SK-N-SH (cell line): ENCODE measurements at regions not wholly inside any gene's neighbourhood (a gene's known extent, or its start where the extent isn't known, plus 50 kb on each side); places are given as distances from the start of the nearest gene placed in this dataset.

Experiments used
- CTCF ChIA-PET: fragments of 300-600, 350-600 bp; formaldehyde crosslinking; extraction: SDS; loops from one replicate; lab custom pipeline; 2021; lab: Yijun Ruan, JAX
- POLR2A ChIA-PET: fragments of 350-600 bp; sonication (Branson Sonifier 250); formaldehyde crosslinking; extraction: SDS; loops from one replicate; lab custom pipeline; 2020; ENCODE audit warnings: antibody characterized with exemption, inconsistent platforms; lab: Yijun Ruan, JAX
- DNase-seq: peaks from one replicate; pipeline ENCODE4 v3.0.0; 2012
- H2AFZ ChIP-seq: fragments of 200-600 bp; sonication (generic); 2 replicates; pipeline ENCODE4 v1.8.1; 2016; ENCODE audit warnings: antibody characterized with exemption, mild to moderate bottlenecking, low read depth
- H3F3A ChIP-seq: fragments of 200-600 bp; sonication (generic); replicated peaks from 2 replicates; pipeline ENCODE3; 2016; ENCODE audit warnings: antibody characterized with exemption, mild to moderate bottlenecking; ENCODE audit not compliant: insufficient read depth
- H3K27ac ChIP-seq, 2 experiments: fragments of 200-500 bp in 1 of 2; fragments of 200-600 bp in 1 of 2; sonication (Bioruptor generic) in 1 of 2; sonication (generic), shearing (Covaris generic) in 1 of 2; 2 replicates each; pipeline versions ENCODE4 v1.5.1 to v1.6.1; 2014 to 2016; ENCODE audit warnings: low read depth in 2 of 2, inconsistent platforms in 1 of 2, low read length in 1 of 2, mild to moderate bottlenecking in 1 of 2, mixed read lengths in 1 of 2
- H3K27me3 ChIP-seq: fragments of 200-600 bp; sonication (generic), shearing (Covaris generic); 2 replicates; pipeline ENCODE4 v1.6.1; 2016; ENCODE audit warnings: mixed run types; ENCODE audit not compliant: insufficient read depth
- H3K36me3 ChIP-seq, 2 experiments: fragments of 200-500 bp in 1 of 2; fragments of 200-600 bp in 1 of 2; sonication (Bioruptor generic) in 1 of 2; sonication (generic) in 1 of 2; replicated peaks in 1 of 2; 2 replicates each; pipeline versions ENCODE3 to v1.5.1; 2014 to 2016; ENCODE audit warnings: low read length in 1 of 2, mild to moderate bottlenecking in 1 of 2; ENCODE audit not compliant: insufficient read depth in 2 of 2, control insufficient read depth in 1 of 2
- H3K4me1 ChIP-seq, 2 experiments: fragments of 200-500 bp in 1 of 2; fragments of 200-600 bp in 1 of 2; sonication (Bioruptor generic) in 1 of 2; sonication (generic), shearing (Covaris generic) in 1 of 2; 2 replicates each; pipeline versions ENCODE4 v1.5.1 to v1.6.1; 2014 to 2016; ENCODE audit warnings: low read depth in 1 of 2, low read length in 1 of 2, mixed run types in 1 of 2; ENCODE audit not compliant: insufficient read depth in 2 of 2, control insufficient read depth in 1 of 2
- H3K4me2 ChIP-seq: fragments of 200-600 bp; sonication (generic), shearing (Covaris generic); 2 replicates; pipeline ENCODE4 v1.6.1; 2017; ENCODE audit warnings: mixed run types
- H3K4me3 ChIP-seq, 2 experiments: fragments of 200-500 bp in 1 of 2; fragments of 200-600 bp in 1 of 2; sonication (Bioruptor generic) in 1 of 2; sonication (generic), shearing (Covaris generic) in 1 of 2; 2 replicates each; pipeline versions ENCODE4 v1.5.1 to v1.8.1; 2014 to 2016; ENCODE audit warnings: low read depth in 2 of 2, inconsistent platforms in 1 of 2, low read length in 1 of 2, mild to moderate bottlenecking in 1 of 2, mixed read lengths in 1 of 2, moderate library complexity in 1 of 2
- H3K79me2 ChIP-seq: fragments of 200-600 bp; sonication (generic); 2 replicates; pipeline ENCODE4 v1.8.1; 2017; ENCODE audit warnings: mild to moderate bottlenecking; ENCODE audit not compliant: insufficient read depth
- H3K9ac ChIP-seq: fragments of 200-600 bp; sonication (generic); 2 replicates; pipeline ENCODE4 v1.6.1; 2017; ENCODE audit warnings: mixed run types
- H3K9me2 ChIP-seq: fragments of 200-600 bp; sonication (generic); 2 replicates; pipeline ENCODE4 v1.6.1; 2017; ENCODE audit warnings: mixed run types
- H3K9me3 ChIP-seq: fragments of 200-600 bp; sonication (generic); 2 replicates; pipeline ENCODE4 v1.6.1; 2017; ENCODE audit warnings: mixed run types, mild to moderate bottlenecking, moderate library complexity
- H4K20me1 ChIP-seq: fragments of 200-600 bp; sonication (generic); 2 replicates; pipeline ENCODE4 v1.6.1; 2017; ENCODE audit warnings: mild to moderate bottlenecking, mixed run types; ENCODE audit not compliant: insufficient read depth
- CHD2 ChIP-seq: fragments of 150-350 bp; IDR thresholded peaks from 2 replicates; pipeline ENCODE4 v1.6.1; 2018; ENCODE audit warnings: low read length; ENCODE audit not compliant: partially characterized antibody
- EP300 ChIP-seq, 2 experiments: IDR thresholded peaks; 2 replicates each; pipeline versions ENCODE4 v1.4.0 to v1.6.1; 2012; ENCODE audit warnings: borderline replicate concordance in 1 of 2, low read depth in 1 of 2, low read length in 1 of 2
- FOSL2 ChIP-seq: IDR thresholded peaks from 2 replicates; pipeline ENCODE4 v1.4.0; 2012; ENCODE audit warnings: low read depth, mild to moderate bottlenecking, moderate library complexity, borderline replicate concordance
- FOXJ3 ChIP-seq: sonication (generic); formaldehyde crosslinking; IDR thresholded peaks from 2 replicates; pipeline ENCODE4 v1.5.1; 2020; ENCODE audit warnings: mild to moderate bottlenecking, missing genetic modification reagents
- FOXM1 ChIP-seq: IDR thresholded peaks from 2 replicates; pipeline ENCODE4 v1.4.0; 2012; ENCODE audit warnings: low read depth, mild to moderate bottlenecking
- GATA2 ChIP-seq: sonication (generic); formaldehyde crosslinking; IDR thresholded peaks from 2 replicates; pipeline ENCODE4 v1.5.0; 2020; ENCODE audit warnings: mild to moderate bottlenecking, missing genetic modification reagents
- JUND ChIP-seq: IDR thresholded peaks from 2 replicates; pipeline ENCODE4 v1.4.0; 2012
- NFIC ChIP-seq: IDR thresholded peaks from 2 replicates; pipeline ENCODE4 v1.4.0; 2012; ENCODE audit warnings: borderline replicate concordance
- POLR2AphosphoS5 ChIP-seq: IDR thresholded peaks from 2 replicates; pipeline ENCODE4 v1.6.1; 2012; ENCODE audit warnings: low read depth, low read length
- RAD21 ChIP-seq: IDR thresholded peaks from 2 replicates; pipeline ENCODE4 v1.6.1; 2012; ENCODE audit warnings: mild to moderate bottlenecking, low read length
- RCOR1 ChIP-seq: fragments of 150-350 bp; IDR thresholded peaks from 2 replicates; pipeline ENCODE4 v1.6.1; 2017; ENCODE audit warnings: antibody characterized with exemption, low read length
- RXRA ChIP-seq: IDR thresholded peaks from 2 replicates; pipeline ENCODE4 v1.4.0; 2012; ENCODE audit warnings: low read depth, mild to moderate bottlenecking, borderline replicate concordance
- SIN3A ChIP-seq: IDR thresholded peaks from 2 replicates; pipeline ENCODE4 v1.6.1; 2012; ENCODE audit warnings: low read depth, mild to moderate bottlenecking, low read length, moderate library complexity, borderline replicate concordance
- SMC3 ChIP-seq: IDR thresholded peaks from 2 replicates; pipeline ENCODE4 v1.6.1; 2012; ENCODE audit warnings: low read depth, low read length, improper control_type of control experiment
- YY1 ChIP-seq: IDR thresholded peaks from 2 replicates; pipeline ENCODE4 v1.4.0; 2012; ENCODE audit warnings: low read depth, mild to moderate bottlenecking
- WGBS: methylation state at CpG from one replicate; pipeline ENCODE4 v1.1.6; 2017; ENCODE audit warnings: low lambda C conversion rate; 5-methylcytosine and 5-hydroxymethylcytosine counted together
- TF ChIP-seq, protein P1 (sequence below): IDR thresholded peaks from 2 replicates; pipeline ENCODE4 v1.6.1; 2012; ENCODE audit warnings: mild to moderate bottlenecking, low read depth, low read length, moderate library complexity
- TF ChIP-seq, protein P2 (sequence below): IDR thresholded peaks from 2 replicates; pipeline ENCODE4; 2012
- TF ChIP-seq, protein P3 (sequence below): fragments of 150-350 bp; IDR thresholded peaks from 2 replicates; pipeline ENCODE4 v1.6.1; 2016; ENCODE audit warnings: mild to moderate bottlenecking, low read depth, low read length
- TF ChIP-seq, protein P4 (sequence below): IDR thresholded peaks from 2 replicates; pipeline ENCODE4 v1.4.0; 2012; ENCODE audit warnings: low read depth, borderline replicate concordance
- TF ChIP-seq, protein P5 (sequence below): IDR thresholded peaks from 2 replicates; pipeline ENCODE4 v1.4.0; 2012; ENCODE audit warnings: low read depth
- TF ChIP-seq, protein P6 (sequence below): fragments of 150-350 bp; IDR thresholded peaks from 2 replicates; pipeline ENCODE4 v1.6.1; 2017; ENCODE audit warnings: antibody characterized with exemption, low read length, low read depth, borderline replicate concordance
- TF ChIP-seq, protein P7 (sequence below): IDR thresholded peaks from 2 replicates; pipeline ENCODE4 v1.4.0; 2012; ENCODE audit warnings: low read depth, borderline replicate concordance

DNA sequence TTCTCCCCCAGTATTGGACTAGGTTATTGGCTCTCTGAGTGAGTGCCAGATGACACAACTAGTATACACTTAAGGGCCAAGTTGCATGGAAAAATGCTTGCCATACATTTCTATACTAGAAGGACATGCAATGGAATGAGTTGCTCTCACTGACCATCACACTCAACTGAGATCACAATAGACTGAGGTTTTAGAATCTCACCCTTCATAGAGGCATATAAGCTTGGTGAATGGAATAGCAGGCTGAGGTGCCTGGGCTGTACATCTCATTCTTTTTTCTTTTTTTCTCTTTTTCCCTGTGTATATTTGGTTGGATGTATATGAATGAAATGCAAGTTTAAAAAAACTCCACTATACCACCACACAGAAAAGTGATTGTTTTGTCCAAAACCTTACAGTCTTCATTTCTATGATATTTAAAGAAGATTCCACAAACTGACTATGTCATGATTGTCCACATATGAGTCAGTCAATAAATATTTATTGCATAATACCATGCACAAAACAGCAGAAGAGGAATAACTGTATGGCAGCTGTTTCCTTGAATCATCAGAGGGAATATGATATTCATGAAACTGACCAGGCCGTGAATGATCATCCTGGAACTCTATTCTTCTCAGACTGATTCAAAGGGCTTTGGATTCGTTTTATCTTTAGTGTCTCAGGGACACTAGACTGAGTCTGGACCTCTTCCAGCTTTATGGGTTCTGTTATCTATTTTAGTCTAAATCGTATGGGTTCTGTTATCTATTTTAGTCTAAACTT, 122.6 kb upstream of the STK17B start:
- Histone ChIP-seq H4K20me1 (no peaks in the 10 kb centered on the region), H3K9me2 (no peaks in the 10 kb centered on the region), H3K4me3 (no peak overlapping the region), H3K9me3 (no peaks in the 10 kb centered on the region), H3F3A (peaks cover 17% of the 10 kb centered on the region), H3K79me2 (no peaks in the 10 kb centered on the region), H3K9ac (peak overlapping the region; percentile 40; the same call in 1 of the 2 replicates), H3K27ac (peak overlapping the region; percentile 50 to 94; a peak in 3 of 4 replicates), H3K36me3 (no peaks in the 10 kb centered on the region), H3K4me2 (peak overlapping the region; percentile 56), H3K27me3 (no peaks in the 10 kb centered on the region), H3K4me1 (peaks cover 8 to 14% of the 10 kb centered on the region in 2 experiments), H2AFZ (no peak overlapping the region)
- CTCF ChIA-PET, result interaction anchor here (0.6 to 2.5 kb wide), 3 partner anchors 43 to 225 kb away, joined by 3 to 14 read pairs (median 3); partner anchors contain the start of gene DNAH7
- POLR2A ChIA-PET, result no interaction called here
- DNase-seq, result no peak
- WGBS, result 3% methylated on average over 3 of the region's 3 CpGs
- TF ChIP-seq, protein P1, sequence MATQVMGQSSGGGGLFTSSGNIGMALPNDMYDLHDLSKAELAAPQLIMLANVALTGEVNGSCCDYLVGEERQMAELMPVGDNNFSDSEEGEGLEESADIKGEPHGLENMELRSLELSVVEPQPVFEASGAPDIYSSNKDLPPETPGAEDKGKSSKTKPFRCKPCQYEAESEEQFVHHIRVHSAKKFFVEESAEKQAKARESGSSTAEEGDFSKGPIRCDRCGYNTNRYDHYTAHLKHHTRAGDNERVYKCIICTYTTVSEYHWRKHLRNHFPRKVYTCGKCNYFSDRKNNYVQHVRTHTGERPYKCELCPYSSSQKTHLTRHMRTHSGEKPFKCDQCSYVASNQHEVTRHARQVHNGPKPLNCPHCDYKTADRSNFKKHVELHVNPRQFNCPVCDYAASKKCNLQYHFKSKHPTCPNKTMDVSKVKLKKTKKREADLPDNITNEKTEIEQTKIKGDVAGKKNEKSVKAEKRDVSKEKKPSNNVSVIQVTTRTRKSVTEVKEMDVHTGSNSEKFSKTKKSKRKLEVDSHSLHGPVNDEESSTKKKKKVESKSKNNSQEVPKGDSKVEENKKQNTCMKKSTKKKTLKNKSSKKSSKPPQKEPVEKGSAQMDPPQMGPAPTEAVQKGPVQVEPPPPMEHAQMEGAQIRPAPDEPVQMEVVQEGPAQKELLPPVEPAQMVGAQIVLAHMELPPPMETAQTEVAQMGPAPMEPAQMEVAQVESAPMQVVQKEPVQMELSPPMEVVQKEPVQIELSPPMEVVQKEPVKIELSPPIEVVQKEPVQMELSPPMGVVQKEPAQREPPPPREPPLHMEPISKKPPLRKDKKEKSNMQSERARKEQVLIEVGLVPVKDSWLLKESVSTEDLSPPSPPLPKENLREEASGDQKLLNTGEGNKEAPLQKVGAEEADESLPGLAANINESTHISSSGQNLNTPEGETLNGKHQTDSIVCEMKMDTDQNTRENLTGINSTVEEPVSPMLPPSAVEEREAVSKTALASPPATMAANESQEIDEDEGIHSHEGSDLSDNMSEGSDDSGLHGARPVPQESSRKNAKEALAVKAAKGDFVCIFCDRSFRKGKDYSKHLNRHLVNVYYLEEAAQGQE, result no peak
- peak; percentile 97 for TF ChIP-seq FOSL2
- TF ChIP-seq POLR2AphosphoS5, result peak; percentile 93
- no peak for TF ChIP-seq CHD2
- TF ChIP-seq JUND, result peak; percentile 99
- TF ChIP-seq SMC3, result no peak
- TF ChIP-seq, protein P2, sequence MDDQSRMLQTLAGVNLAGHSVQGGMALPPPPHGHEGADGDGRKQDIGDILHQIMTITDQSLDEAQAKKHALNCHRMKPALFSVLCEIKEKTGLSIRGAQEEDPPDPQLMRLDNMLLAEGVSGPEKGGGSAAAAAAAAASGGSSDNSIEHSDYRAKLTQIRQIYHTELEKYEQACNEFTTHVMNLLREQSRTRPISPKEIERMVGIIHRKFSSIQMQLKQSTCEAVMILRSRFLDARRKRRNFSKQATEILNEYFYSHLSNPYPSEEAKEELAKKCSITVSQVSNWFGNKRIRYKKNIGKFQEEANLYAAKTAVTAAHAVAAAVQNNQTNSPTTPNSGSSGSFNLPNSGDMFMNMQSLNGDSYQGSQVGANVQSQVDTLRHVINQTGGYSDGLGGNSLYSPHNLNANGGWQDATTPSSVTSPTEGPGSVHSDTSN, result peak; percentile 96
- peak; percentile 86; the same call in 1 of the 2 replicates for TF ChIP-seq RXRA
- peak; percentile 56 to 98 for TF ChIP-seq EP300 (IDR thresholded peaks at IDR 0.05; ENCODE audit: borderline replicate concordance in 1 of 2, low read depth in 1 of 2, low read length in 1 of 2)
- TF ChIP-seq, protein P3, sequence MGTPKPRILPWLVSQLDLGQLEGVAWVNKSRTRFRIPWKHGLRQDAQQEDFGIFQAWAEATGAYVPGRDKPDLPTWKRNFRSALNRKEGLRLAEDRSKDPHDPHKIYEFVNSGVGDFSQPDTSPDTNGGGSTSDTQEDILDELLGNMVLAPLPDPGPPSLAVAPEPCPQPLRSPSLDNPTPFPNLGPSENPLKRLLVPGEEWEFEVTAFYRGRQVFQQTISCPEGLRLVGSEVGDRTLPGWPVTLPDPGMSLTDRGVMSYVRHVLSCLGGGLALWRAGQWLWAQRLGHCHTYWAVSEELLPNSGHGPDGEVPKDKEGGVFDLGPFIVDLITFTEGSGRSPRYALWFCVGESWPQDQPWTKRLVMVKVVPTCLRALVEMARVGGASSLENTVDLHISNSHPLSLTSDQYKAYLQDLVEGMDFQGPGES, result no peak
- TF ChIP-seq, protein P4, sequence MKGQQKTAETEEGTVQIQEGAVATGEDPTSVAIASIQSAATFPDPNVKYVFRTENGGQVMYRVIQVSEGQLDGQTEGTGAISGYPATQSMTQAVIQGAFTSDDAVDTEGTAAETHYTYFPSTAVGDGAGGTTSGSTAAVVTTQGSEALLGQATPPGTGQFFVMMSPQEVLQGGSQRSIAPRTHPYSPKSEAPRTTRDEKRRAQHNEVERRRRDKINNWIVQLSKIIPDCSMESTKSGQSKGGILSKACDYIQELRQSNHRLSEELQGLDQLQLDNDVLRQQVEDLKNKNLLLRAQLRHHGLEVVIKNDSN, result no peak
- no peak for TF ChIP-seq FOXJ3
- TF ChIP-seq, protein P5, sequence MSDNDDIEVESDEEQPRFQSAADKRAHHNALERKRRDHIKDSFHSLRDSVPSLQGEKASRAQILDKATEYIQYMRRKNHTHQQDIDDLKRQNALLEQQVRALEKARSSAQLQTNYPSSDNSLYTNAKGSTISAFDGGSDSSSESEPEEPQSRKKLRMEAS, result peak; percentile 75; the same call in 1 of the 2 replicates
- no peak for TF ChIP-seq RAD21
- no peak for TF ChIP-seq YY1
- TF ChIP-seq RCOR1, result no peak
- TF ChIP-seq NFIC, result peak; percentile 86
- TF ChIP-seq, protein P6, sequence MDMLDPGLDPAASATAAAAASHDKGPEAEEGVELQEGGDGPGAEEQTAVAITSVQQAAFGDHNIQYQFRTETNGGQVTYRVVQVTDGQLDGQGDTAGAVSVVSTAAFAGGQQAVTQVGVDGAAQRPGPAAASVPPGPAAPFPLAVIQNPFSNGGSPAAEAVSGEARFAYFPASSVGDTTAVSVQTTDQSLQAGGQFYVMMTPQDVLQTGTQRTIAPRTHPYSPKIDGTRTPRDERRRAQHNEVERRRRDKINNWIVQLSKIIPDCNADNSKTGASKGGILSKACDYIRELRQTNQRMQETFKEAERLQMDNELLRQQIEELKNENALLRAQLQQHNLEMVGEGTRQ, result no peak
- TF ChIP-seq, protein P7, sequence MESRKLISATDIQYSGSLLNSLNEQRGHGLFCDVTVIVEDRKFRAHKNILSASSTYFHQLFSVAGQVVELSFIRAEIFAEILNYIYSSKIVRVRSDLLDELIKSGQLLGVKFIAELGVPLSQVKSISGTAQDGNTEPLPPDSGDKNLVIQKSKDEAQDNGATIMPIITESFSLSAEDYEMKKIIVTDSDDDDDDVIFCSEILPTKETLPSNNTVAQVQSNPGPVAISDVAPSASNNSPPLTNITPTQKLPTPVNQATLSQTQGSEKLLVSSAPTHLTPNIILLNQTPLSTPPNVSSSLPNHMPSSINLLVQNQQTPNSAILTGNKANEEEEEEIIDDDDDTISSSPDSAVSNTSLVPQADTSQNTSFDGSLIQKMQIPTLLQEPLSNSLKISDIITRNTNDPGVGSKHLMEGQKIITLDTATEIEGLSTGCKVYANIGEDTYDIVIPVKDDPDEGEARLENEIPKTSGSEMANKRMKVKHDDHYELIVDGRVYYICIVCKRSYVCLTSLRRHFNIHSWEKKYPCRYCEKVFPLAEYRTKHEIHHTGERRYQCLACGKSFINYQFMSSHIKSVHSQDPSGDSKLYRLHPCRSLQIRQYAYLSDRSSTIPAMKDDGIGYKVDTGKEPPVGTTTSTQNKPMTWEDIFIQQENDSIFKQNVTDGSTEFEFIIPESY, result peak; percentile 79
- no peak for TF ChIP-seq GATA2 (CRISPR knock-in tag)
- TF ChIP-seq FOXM1, result peak; percentile 71; the same call in 1 of the 2 replicates
- TF ChIP-seq SIN3A, result peak; percentile 37; the same call in 1 of the 2 replicates
